ENCODE measurements at regions not wholly inside any gene's neighbourhood (a gene's known extent, or its start where the extent isn't known, plus 50 kb on each side); places are given as distances from the start of the nearest gene placed in this dataset.

- CTCF ChIA-PET = no interaction called here
- H3K4me3 ChIP-seq (ENCODE audit: low read length) = no peak overlapping the region
- H3K27ac Mint-ChIP-seq = no peak overlapping the region
Observed at GRCh38 chr17:26782153-26782552, 511.8 kb upstream of the WSB1 start.

GRCh38 chr17:26792486-26792885 lies 501.4 kb upstream of the WSB1 start:
- no peak overlapping the region for H3K4me3 Mint-ChIP-seq
- ATAC-seq (ENCODE audit: poor library complexity) = no peak
- Histone ChIP-seq H3K9me3 (ENCODE audit: control insufficient read depth in 1 of 2, insufficient read depth in 1 of 2, low read length in 2 of 2) (peaks cover 69 to 100% of the 10 kb centered on the region in 2 experiments), H3K27me3 (ENCODE audit: control insufficient read depth in 1 of 2, insufficient read depth in 2 of 2, low read length in 2 of 2) (no peaks in the 10 kb centered on the region), H3K27ac (ENCODE audit: low read depth in 1 of 2, low read length in 2 of 2) (no peak overlapping the region), H3K4me3 (ENCODE audit: low read length) (no peak overlapping the region), H3K4me1 (ENCODE audit: insufficient read depth, low read length) (no peaks in the 10 kb centered on the region), H3K36me3 (ENCODE audit: insufficient read depth, low read length) (no peaks in the 10 kb centered on the region)
- no peaks in the 10 kb centered on the region for H3K36me3 Mint-ChIP-seq (ENCODE audit: low read depth)
- no peaks in the 10 kb centered on the region for H3K27me3 Mint-ChIP-seq
- no peak for DNase-seq
- intact Hi-C loops (cut with DNase I, micrococcal nuclease) = no loop called here
- H3K4me1 Mint-ChIP-seq (ENCODE audit: low read depth) = no peaks in the 10 kb centered on the region
- CTCF ChIA-PET = no interaction called here
- TF ChIP-seq, protein P1, sequence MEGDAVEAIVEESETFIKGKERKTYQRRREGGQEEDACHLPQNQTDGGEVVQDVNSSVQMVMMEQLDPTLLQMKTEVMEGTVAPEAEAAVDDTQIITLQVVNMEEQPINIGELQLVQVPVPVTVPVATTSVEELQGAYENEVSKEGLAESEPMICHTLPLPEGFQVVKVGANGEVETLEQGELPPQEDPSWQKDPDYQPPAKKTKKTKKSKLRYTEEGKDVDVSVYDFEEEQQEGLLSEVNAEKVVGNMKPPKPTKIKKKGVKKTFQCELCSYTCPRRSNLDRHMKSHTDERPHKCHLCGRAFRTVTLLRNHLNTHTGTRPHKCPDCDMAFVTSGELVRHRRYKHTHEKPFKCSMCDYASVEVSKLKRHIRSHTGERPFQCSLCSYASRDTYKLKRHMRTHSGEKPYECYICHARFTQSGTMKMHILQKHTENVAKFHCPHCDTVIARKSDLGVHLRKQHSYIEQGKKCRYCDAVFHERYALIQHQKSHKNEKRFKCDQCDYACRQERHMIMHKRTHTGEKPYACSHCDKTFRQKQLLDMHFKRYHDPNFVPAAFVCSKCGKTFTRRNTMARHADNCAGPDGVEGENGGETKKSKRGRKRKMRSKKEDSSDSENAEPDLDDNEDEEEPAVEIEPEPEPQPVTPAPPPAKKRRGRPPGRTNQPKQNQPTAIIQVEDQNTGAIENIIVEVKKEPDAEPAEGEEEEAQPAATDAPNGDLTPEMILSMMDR (IDR thresholded peaks at IDR 0.05) = no peak
- no peak overlapping the region for H3K27ac Mint-ChIP-seq
- H3K9me3 Mint-ChIP-seq = no peaks in the 10 kb centered on the region
- POLR2A ChIA-PET = no interaction called here

More at GRCh38 chr17:26782153-26782552, 511.8 kb upstream of the WSB1 start:
- TF ChIP-seq, protein P1 (IDR thresholded peaks at IDR 0.05) = no peak
- Histone ChIP-seq H3K27me3 (ENCODE audit: control insufficient read depth in 1 of 2, insufficient read depth in 2 of 2, low read length in 2 of 2) (no peaks in the 10 kb centered on the region), H3K4me1 (ENCODE audit: insufficient read depth, low read length) (no peaks in the 10 kb centered on the region), H3K9me3 (ENCODE audit: control insufficient read depth in 1 of 2, insufficient read depth in 1 of 2, low read length in 2 of 2) (peaks cover 38 to 63% of the 10 kb centered on the region in 2 experiments), H3K36me3 (ENCODE audit: insufficient read depth, low read length) (no peaks in the 10 kb centered on the region), H3K27ac (ENCODE audit: low read depth in 1 of 2, low read length in 2 of 2) (no peak overlapping the region)
- Mint-ChIP-seq H3K9me3 (peaks cover 3% of the 10 kb centered on the region), H3K27me3 (no peaks in the 10 kb centered on the region), H3K36me3 (ENCODE audit: low read depth) (no peaks in the 10 kb centered on the region), H3K4me1 (ENCODE audit: low read depth) (no peaks in the 10 kb centered on the region), H3K4me3 (no peak overlapping the region)
- DNase-seq (peak in 1 of 14 experiments; percentile 2), ATAC-seq (ENCODE audit: poor library complexity) (no peak)
- intact Hi-C loops (cut with DNase I, micrococcal nuclease) = no loop called here
- POLR2A ChIA-PET = no interaction called here

GRCh38 chr17:26807024-26807423 lies 486.9 kb upstream of the WSB1 start:
- POLR2A ChIA-PET = no interaction called here
- intact Hi-C loops (cut with DNase I, micrococcal nuclease) = no loop called here
- no peak overlapping the region for H3K27ac Mint-ChIP-seq
- Histone ChIP-seq H3K4me3 (ENCODE audit: low read length) (no peak overlapping the region), H3K9me3 (ENCODE audit: control insufficient read depth in 1 of 2, insufficient read depth in 1 of 2, low read length in 2 of 2) (peaks cover 54 to 86% of the 10 kb centered on the region in 2 experiments), H3K4me1 (ENCODE audit: insufficient read depth, low read length) (no peaks in the 10 kb centered on the region), H3K36me3 (ENCODE audit: insufficient read depth, low read length) (no peaks in the 10 kb centered on the region), H3K27me3 (ENCODE audit: control insufficient read depth in 1 of 2, insufficient read depth in 2 of 2, low read length in 2 of 2) (no peaks in the 10 kb centered on the region), H3K27ac (ENCODE audit: low read depth in 1 of 2, low read length in 2 of 2) (no peak overlapping the region)
- ATAC-seq (ENCODE audit: poor library complexity) (no peak), DNase-seq (no peak)
- no peaks in the 10 kb centered on the region for H3K4me1 Mint-ChIP-seq (ENCODE audit: low read depth)
- no peak overlapping the region for H3K4me3 Mint-ChIP-seq
- TF ChIP-seq, protein P1 (IDR thresholded peaks at IDR 0.05) = no peak
- CTCF ChIA-PET = no interaction called here
- H3K9me3 Mint-ChIP-seq = no peaks in the 10 kb centered on the region
- H3K27me3 Mint-ChIP-seq = no peaks in the 10 kb centered on the region
- no peaks in the 10 kb centered on the region for H3K36me3 Mint-ChIP-seq (ENCODE audit: low read depth)
